Hepatic stellate cell (primary cell): ENCODE measurements at regions not wholly inside any gene's neighbourhood (a gene's known extent, or its start where the extent isn't known, plus 50 kb on each side); places are given as distances from the start of the nearest gene placed in this dataset.

Source experiments
- DNase-seq: peaks from one replicate; pipeline ENCODE4 v3.0.0; 2011; ENCODE audit warnings: low spot score

DNA sequence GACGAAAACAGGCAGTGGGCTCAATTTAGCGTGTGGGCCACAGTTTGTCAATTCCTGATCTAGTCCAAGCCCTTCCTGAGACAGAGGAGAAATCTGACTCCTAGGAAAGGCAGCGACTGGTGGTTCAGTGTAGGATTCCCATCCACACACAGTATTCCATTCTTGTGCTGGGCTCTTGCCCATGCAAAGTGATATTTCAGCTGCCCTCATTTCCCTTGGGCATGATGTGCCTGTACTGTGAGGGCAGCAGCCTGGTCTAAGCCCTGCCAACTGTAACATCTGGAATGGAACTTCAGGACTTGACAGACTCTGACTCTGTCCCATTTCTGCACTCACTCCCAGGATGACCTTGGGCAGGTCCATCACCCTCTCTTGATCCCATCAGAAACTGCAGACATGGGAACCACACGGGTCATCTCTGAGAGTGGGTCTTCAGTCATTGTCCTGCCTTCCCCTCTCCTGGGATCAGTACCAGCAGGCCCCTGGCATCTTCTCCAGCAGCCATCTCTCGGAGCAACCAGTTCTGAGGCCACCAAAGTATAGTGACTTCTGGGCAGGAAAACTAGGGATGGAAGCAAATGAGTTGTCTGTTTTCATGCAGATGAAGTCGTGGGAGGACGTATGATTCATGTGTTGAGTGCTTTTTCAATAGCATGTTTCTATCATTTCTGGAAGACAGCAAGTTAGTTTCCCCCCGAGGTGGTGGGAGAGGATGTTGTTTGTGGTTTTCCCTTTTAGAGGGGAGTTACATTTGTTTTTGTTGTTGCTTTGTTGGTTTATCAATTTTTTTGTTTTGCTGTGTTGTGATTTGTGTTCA lies 54.2 kb upstream of the BCL2L14 start:
- DNase-seq, result no peak

GRCh38 chr12:12017135-12017581 lies 53.6 kb upstream of the BCL2L14 start:
- DNase-seq, result no peak

DNA sequence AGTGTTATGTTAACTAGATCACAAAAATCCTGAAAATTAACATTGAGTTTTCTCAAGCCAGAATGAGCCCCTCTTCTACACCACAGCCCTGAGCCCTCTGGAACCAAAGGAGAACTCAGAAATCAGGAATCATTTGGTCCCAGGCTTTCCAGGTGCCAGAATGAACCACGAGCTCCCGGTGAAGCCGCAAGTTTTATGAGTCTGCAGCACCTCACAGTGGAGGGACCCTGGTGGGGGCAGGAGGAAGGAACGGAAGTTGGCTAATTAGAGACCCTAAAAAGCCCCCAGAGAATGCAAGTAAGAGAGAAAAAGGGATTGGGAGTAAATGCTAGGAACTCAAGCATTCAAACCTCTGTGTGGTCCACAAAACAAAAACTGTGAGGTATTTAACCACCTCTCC lies 52.9 kb upstream of the BCL2L14 start:
- no peak for DNase-seq

GRCh38 chr12:12018454-12018853 lies 52.3 kb upstream of the BCL2L14 start:
- DNase-seq, result no peak

- no peak for DNase-seq
Observed at GRCh38 chr12:12019881-12020280, 50.9 kb upstream of the BCL2L14 start.

- DNase-seq, result no peak
Observed at GRCh38 chr12:12020762-12021161, 50.0 kb upstream of the BCL2L14 start.
